ENCODE measurements at regions not wholly inside any gene's neighbourhood (a gene's known extent, or its start where the extent isn't known, plus 50 kb on each side); places are given as distances from the start of the nearest gene placed in this dataset.

- ChIA-PET CTCF (ENCODE audit: partially characterized antibody) (interaction anchor here (0.7 to 1.1 kb wide), 4 partner anchors 15 to 42 kb away, joined by 3 read pairs; no protein-coding TSS in a partner anchor), POLR2A (ENCODE audit: partially characterized antibody) (no interaction called here)
- Histone ChIP-seq H4K20me1 (replicated peaks in 1 of 2; ENCODE audit: control insufficient read depth in 1 of 2, insufficient read depth in 2 of 2, low read length in 2 of 2) (no peaks in the 10 kb centered on the region), H3K14ac (ENCODE audit: insufficient read length) (no peak overlapping the region), H3K79me1 (ENCODE audit: low read depth, low read length) (no peaks in the 10 kb centered on the region; the same call in 1 of the 2 replicates), H4K91ac (replicated peaks; ENCODE audit: insufficient read length, low read length) (no peak overlapping the region), H3K18ac (ENCODE audit: extremely low read depth, low read length) (no peak overlapping the region), H2BK120ac (replicated peaks; ENCODE audit: low read depth, low read length) (no peak overlapping the region), H2AFZ (ENCODE audit: low read length) (no peak overlapping the region), H3K4ac (replicated peaks; ENCODE audit: insufficient read length, low read depth, low read length) (no peak overlapping the region), H2BK5ac (ENCODE audit: low read depth, low read length) (no peak overlapping the region), H3K27me3 (replicated peaks in 1 of 4; ENCODE audit: control insufficient read depth in 3 of 4, extremely low read depth in 1 of 4, insufficient read depth in 3 of 4, low read length in 3 of 4) (no peaks in the 10 kb centered on the region), H4K5ac (ENCODE audit: insufficient read length, low read depth, low read length) (no peak overlapping the region), H3K23me2 (ENCODE audit: low read depth, low read length) (no peaks in the 10 kb centered on the region), H3K4me3 (ENCODE audit: extremely low read depth in 1 of 4, insufficient read depth in 2 of 4, low read depth in 3 of 4, low read length in 4 of 4) (no peak overlapping the region), H3K79me2 (ENCODE audit: control insufficient read depth in 1 of 2, insufficient read depth in 2 of 2, low read length in 2 of 2) (no peaks in the 10 kb centered on the region), H2BK15ac (ENCODE audit: low read length) (no peak overlapping the region), H3K56ac (replicated peaks; ENCODE audit: insufficient read length, low read depth, low read length) (no peak overlapping the region), H2BK12ac (ENCODE audit: low read depth, low read length) (no peak overlapping the region), H3K4me1 (replicated peaks in 1 of 4; ENCODE audit: control insufficient read depth in 3 of 4, insufficient read depth in 4 of 4, low read length in 3 of 4) (peaks cover 0 to 6% (median 1%) of the 10 kb centered on the region in 4 experiments; a peak in 1 of 7 replicates), H3K27ac (ENCODE audit: low read depth, low read length) (no peak overlapping the region), H3K4me2 (ENCODE audit: insufficient read depth in 1 of 2, low read depth in 2 of 2, low read length in 2 of 2) (no peak overlapping the region), H3K9ac (replicated peaks in 1 of 4; ENCODE audit: extremely low read depth in 1 of 4, low read depth in 3 of 4, low read length in 3 of 4) (no peak overlapping the region), H3K23ac (ENCODE audit: insufficient read length) (no peak overlapping the region), H2AK5ac (ENCODE audit: low read depth, low read length) (no peak overlapping the region), H2BK20ac (ENCODE audit: low read length) (no peak overlapping the region; the same call in 1 of the 2 replicates), H3K36me3 (ENCODE audit: control insufficient read depth in 2 of 4, insufficient read depth in 4 of 4, low read length in 3 of 4) (no peaks in the 10 kb centered on the region), H4K8ac (ENCODE audit: extremely low read depth, insufficient read depth, low read length) (no peak overlapping the region), H3K9me3 (ENCODE audit: insufficient read depth in 2 of 2, low read depth in 1 of 2, low read length in 1 of 2) (peaks cover 9 to 11% of the 10 kb centered on the region in 2 experiments)
- DNase-seq (ENCODE audit: low read depth in 1 of 2, low spot score in 2 of 2) (no peak), FAIRE-seq (no peak)
- 91% methylated on average over 15 of the region's 15 CpGs; no CpG with 5 or more reads in 1 of the 2 experiments for whole genome bisulfite sequencing, 2 experiments (ENCODE audit: extremely low coverage in 1 of 2, insufficient coverage in 1 of 2, insufficient read length in 1 of 2, insufficient replicate concordance in 2 of 2, low coverage in 1 of 2, low lambda C conversion rate in 2 of 2, missing lambda C conversion rate in 1 of 2)
- no peak for TF ChIP-seq FOSL1 (IDR thresholded peaks at IDR 0.05; ENCODE audit: insufficient read depth, low read depth, low read length)
- no peak for TF ChIP-seq CHD2 (IDR thresholded peaks at IDR 0.05; ENCODE audit: low read length)
- no peak for TF ChIP-seq POU5F1 (IDR thresholded peaks at IDR 0.05; ENCODE audit: low read depth, low read length)
- no peak for TF ChIP-seq SP2 (IDR thresholded peaks at IDR 0.05; ENCODE audit: low read length)
- no peak for TF ChIP-seq TAF7 (optimal IDR thresholded peaks at IDR 0.05; ENCODE audit: borderline replicate concordance, low read depth, low read length)
- TF ChIP-seq SIRT6 (IDR thresholded peaks at IDR 0.05; ENCODE audit: low read length), result no peak
- no peak for TF ChIP-seq NANOG (IDR thresholded peaks at IDR 0.05; ENCODE audit: insufficient read depth, low read depth, low read length, poor library complexity, severe bottlenecking)
Observed at GRCh38 chr1:8122477-8123407, 96.6 kb upstream of the ERRFI1 start.

Measured in H1 (cell line).